ENCODE measurements at regions not wholly inside any gene's neighbourhood (a gene's known extent, or its start where the extent isn't known, plus 50 kb on each side); places are given as distances from the start of the nearest gene placed in this dataset.

DNA sequence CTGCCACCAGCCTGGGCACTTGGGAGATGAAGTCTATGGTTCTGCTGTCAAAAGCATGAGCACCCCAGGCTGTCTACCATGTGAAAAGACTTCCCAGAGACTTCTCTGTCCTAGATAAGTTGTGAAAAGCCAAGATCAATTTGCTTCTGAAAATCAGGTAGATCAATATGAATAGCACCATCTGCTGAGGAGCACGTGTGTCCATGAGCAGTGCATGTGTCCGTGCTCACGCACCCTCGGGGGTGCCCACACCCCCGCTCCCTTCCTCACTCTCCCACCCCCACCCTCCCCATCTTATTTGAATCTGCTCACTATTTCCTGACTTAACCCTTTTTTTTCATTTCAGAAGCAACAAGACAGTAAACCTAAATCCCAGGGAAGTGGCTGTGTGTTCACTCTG is 238.3 kb upstream of the SDK2 start:
- 26 to 65% methylated on average over 5 of the region's 5 CpGs for WGBS, 2 donors
- Histone ChIP-seq H3K27ac (no peak overlapping the region), H3K4me3 (no peak overlapping the region), H3K9me3 (no peaks in the 10 kb centered on the region), H3K27me3 (peaks cover 0 to 69% (median 0%) of the 10 kb centered on the region in 4 donors), H3K36me3 (no peaks in the 10 kb centered on the region), H3K4me1 (no peaks in the 10 kb centered on the region)
- intact Hi-C loops (cut with DNase I): no loop called here
- DNase-seq: no peak
- no peak for TF ChIP-seq POLR2A (IDR thresholded peaks at IDR 0.05)
- TF ChIP-seq, protein P1, sequence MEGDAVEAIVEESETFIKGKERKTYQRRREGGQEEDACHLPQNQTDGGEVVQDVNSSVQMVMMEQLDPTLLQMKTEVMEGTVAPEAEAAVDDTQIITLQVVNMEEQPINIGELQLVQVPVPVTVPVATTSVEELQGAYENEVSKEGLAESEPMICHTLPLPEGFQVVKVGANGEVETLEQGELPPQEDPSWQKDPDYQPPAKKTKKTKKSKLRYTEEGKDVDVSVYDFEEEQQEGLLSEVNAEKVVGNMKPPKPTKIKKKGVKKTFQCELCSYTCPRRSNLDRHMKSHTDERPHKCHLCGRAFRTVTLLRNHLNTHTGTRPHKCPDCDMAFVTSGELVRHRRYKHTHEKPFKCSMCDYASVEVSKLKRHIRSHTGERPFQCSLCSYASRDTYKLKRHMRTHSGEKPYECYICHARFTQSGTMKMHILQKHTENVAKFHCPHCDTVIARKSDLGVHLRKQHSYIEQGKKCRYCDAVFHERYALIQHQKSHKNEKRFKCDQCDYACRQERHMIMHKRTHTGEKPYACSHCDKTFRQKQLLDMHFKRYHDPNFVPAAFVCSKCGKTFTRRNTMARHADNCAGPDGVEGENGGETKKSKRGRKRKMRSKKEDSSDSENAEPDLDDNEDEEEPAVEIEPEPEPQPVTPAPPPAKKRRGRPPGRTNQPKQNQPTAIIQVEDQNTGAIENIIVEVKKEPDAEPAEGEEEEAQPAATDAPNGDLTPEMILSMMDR (IDR thresholded peaks at IDR 0.05): no peak

DNA sequence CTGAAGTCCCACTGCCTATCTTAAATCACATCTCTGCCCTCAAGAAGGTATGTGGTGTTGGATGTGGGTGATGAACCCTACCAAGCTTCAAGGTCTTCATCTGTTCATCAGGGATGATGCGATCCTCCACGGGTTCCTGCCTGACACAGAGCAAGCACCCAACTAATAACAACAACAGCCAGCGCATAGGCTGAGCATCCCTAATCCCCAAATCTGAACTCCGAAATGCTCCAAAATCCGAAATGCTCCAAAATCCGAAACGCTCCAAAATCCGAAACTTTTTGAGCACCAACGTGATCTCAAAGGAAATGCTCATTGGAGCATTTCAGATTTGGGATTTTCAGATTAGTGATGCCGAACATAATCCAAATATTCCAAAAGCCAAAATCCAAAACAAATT is 238.9 kb upstream of the SDK2 start:
- no peak overlapping the region for H3K27ac ChIP-seq
- H3K4me3 ChIP-seq: no peak overlapping the region
- peaks cover 0 to 66% (median 0%) of the 10 kb centered on the region in 4 donors for H3K27me3 ChIP-seq
- TF ChIP-seq, protein P1 (IDR thresholded peaks at IDR 0.05): no peak
- TF ChIP-seq POLR2A (IDR thresholded peaks at IDR 0.05): no peak
- intact Hi-C loops (cut with DNase I): no loop called here
- H3K36me3 ChIP-seq: no peaks in the 10 kb centered on the region
- WGBS, 2 donors: 84 to 93% methylated on average over 9 to 10 of the region's 10 CpGs
- no peaks in the 10 kb centered on the region for H3K4me1 ChIP-seq
- H3K9me3 ChIP-seq: no peaks in the 10 kb centered on the region
- DNase-seq: no peak

DNA sequence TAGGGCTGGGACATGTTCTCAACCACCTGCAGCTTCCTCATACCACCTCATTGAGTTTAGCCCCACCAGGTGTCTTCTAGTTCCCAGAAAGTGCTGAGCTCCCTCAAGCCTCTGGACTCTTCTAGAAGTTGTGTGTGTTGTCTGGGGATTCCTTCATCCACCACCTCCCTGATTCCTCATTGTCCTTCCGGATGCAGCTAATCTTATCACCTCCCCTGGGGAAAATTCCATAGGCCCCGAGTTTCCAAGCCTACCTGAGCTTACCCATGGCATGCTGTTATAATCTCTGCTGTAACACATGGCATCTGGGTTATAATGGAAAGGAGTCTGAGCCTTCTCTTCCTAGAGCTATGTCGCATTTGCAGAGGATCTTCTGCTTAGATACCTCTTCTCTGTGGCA is 243.5 kb upstream of the SDK2 start:
- intact Hi-C loops (cut with DNase I): no loop called here
- peaks cover 0 to 49% (median 0%) of the 10 kb centered on the region in 4 donors for H3K27me3 ChIP-seq
- H3K4me3 ChIP-seq: no peak overlapping the region
- TF ChIP-seq, protein P1 (IDR thresholded peaks at IDR 0.05): no peak
- TF ChIP-seq POLR2A (IDR thresholded peaks at IDR 0.05): no peak
- H3K27ac ChIP-seq: no peak overlapping the region
- H3K4me1 ChIP-seq: no peaks in the 10 kb centered on the region
- no peaks in the 10 kb centered on the region for H3K9me3 ChIP-seq
- H3K36me3 ChIP-seq: no peaks in the 10 kb centered on the region
- no peak for DNase-seq
- 52 to 63% methylated on average over 3 of the region's 3 CpGs for WGBS, 2 donors

DNA sequence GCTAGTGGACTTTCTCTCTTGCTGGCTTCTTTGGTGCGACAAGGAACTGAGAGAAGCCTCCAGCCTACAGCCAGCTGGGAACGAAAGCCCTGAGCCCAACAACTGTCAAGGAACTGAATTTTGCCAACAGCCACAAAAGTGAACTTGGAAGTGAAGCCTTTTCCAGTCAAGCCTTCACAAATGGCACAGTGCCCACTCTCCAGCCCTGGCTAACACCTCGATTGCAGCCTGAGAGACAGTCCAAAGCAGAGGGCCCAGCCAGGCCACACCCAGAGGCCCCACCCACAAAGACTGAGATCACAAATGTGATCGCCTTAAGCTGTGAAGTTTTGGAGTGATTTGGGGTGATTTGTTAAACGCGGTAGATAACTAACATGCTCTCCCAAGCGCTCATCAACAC is 244.6 kb upstream of the SDK2 start:
- peaks cover 0 to 46% (median 0%) of the 10 kb centered on the region in 4 donors for H3K27me3 ChIP-seq
- no peaks in the 10 kb centered on the region for H3K4me1 ChIP-seq
- H3K36me3 ChIP-seq: no peaks in the 10 kb centered on the region
- DNase-seq: no peak
- no peak overlapping the region for H3K4me3 ChIP-seq
- no peaks in the 10 kb centered on the region for H3K9me3 ChIP-seq
- no peak for TF ChIP-seq POLR2A (IDR thresholded peaks at IDR 0.05)
- TF ChIP-seq, protein P1 (IDR thresholded peaks at IDR 0.05): no peak
- intact Hi-C loops (cut with DNase I): no loop called here
- 48 to 56% methylated on average over 6 to 7 of the region's 7 CpGs for WGBS, 2 donors
- no peak overlapping the region for H3K27ac ChIP-seq

DNA sequence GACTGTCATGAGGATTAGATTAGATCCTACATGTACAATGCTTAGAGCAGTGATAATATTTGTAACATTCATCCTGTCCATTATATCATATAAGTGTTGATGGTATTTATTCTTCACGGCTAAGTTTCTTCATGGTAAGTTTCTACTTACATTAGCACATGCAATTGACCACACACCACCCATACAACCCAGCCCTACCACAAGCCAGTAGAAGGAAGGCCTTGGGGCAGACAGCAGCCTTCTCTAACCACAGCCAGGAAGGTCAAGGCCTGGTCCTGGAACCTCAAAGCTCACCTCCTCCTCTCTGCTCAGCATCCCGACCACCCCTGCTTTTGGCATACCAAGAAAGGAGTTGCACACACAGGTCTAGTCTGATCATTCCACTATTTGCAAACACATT is 245.2 kb upstream of the SDK2 start:
- DNase-seq: no peak
- intact Hi-C loops (cut with DNase I): no loop called here
- Histone ChIP-seq H3K4me3 (no peak overlapping the region), H3K9me3 (no peaks in the 10 kb centered on the region), H3K27me3 (peaks cover 0 to 44% (median 0%) of the 10 kb centered on the region in 4 donors), H3K36me3 (no peaks in the 10 kb centered on the region), H3K4me1 (no peaks in the 10 kb centered on the region), H3K27ac (no peak overlapping the region)
- TF ChIP-seq, protein P1 (IDR thresholded peaks at IDR 0.05): no peak
- no peak for TF ChIP-seq POLR2A (IDR thresholded peaks at IDR 0.05)
- WGBS, 2 donors: 93 to 95% methylated on average over 2 of the region's 2 CpGs

All from esophagus squamous epithelium (tissue), 5 donors.